HepG2 (cell line): ENCODE measurements at regions not wholly inside any gene's neighbourhood (a gene's known extent, or its start where the extent isn't known, plus 50 kb on each side); places are given as distances from the start of the nearest gene placed in this dataset.

Experiments
- ATAC-seq: fragments of 200-7000 bp; cut with Tn5 transposase; 3 replicates; pipeline ENCODE4 v1.9.1; 2020; ENCODE audit warnings: mild to moderate bottlenecking, moderate library complexity
- BruUV-seq: library from RNA; stranded (reverse); fragments of 400-500 nt; replicated peaks from 2 replicates; lab custom pipeline; 2021; lab: Mats Ljungman, UMichigan
- CTCF ChIA-PET: fragments of 300-600 bp; formaldehyde crosslinking; extraction: SDS; loops from one replicate; lab custom pipeline; 2021; ENCODE audit warnings: low total read pairs, inconsistent platforms, low intra/inter-chr PET ratio; lab: Yijun Ruan, JAX
- POLR2A ChIA-PET: fragments of 350-600 bp; sonication (Branson Sonifier 250); formaldehyde crosslinking; loops from one replicate; lab custom pipeline; 2020; ENCODE audit warnings: antibody characterized with exemption, inconsistent platforms; lab: Yijun Ruan, JAX
- DNase-seq: peaks from one replicate; pipeline ENCODE4 v3.0.0-alpha.2; 2015; ENCODE audit warnings: low spot score
- FAIRE-seq: peaks from 3 replicates; lab custom pipeline; 2011; peaks lifted over from hg19 to GRCh38; lab: Jason Lieb, UNC
- H2AFZ ChIP-seq: one replicate; pipeline ENCODE4 v1.6.1; 2011; ENCODE audit warnings: low read length, inconsistent platforms
- H3K27ac ChIP-seq: fragments of 300-600 bp; 3 replicates; pipeline ENCODE4 v1.8.0; 2011; ENCODE audit warnings: mixed run types, mild to moderate bottlenecking, mixed read lengths, low read length, inconsistent platforms; ENCODE audit not compliant: insufficient read depth; ENCODE audit errors: extremely low read length
- H3K27me3 ChIP-seq, 2 experiments: fragments of 200-600 bp in 1 of 2; 2 replicates in 1 of 2; 3 replicates in 1 of 2; pipeline versions ENCODE4 v1.6.0 to v1.8.0; 2011; ENCODE audit warnings: low read length in 2 of 2, mild to moderate bottlenecking in 2 of 2, moderate library complexity in 2 of 2, inconsistent platforms in 1 of 2; ENCODE audit not compliant: insufficient read depth in 2 of 2, control insufficient read depth in 1 of 2
- H3K36me3 ChIP-seq, 2 experiments: fragments of 200-600 bp in 1 of 2; replicated peaks in 1 of 2; 2 replicates in 1 of 2; 3 replicates in 1 of 2; pipeline versions ENCODE4 v1.5.1 to v1.8.0; 2011; ENCODE audit warnings: low read length in 2 of 2, inconsistent platforms in 1 of 2; ENCODE audit not compliant: insufficient read depth in 2 of 2, control insufficient read depth in 1 of 2
- H3K4me1 ChIP-seq: 2 replicates; pipeline ENCODE4 v1.5.1; 2012; ENCODE audit warnings: low read length, inconsistent platforms; ENCODE audit not compliant: insufficient read depth
- H3K4me2 ChIP-seq: 2 replicates; pipeline ENCODE4 v1.6.0; 2011; ENCODE audit warnings: low read depth, low read length, inconsistent platforms
- H3K4me3 ChIP-seq, 3 experiments: fragments of 200-600 bp in 1 of 3; sonication (generic), shearing (Covaris generic) in 1 of 3; replicated peaks in 1 of 3; 2 replicates each; pipeline ENCODE4 v1.5.1; 2011 to 2016; ENCODE audit warnings: low read length in 3 of 3, inconsistent platforms in 2 of 3, low read depth in 2 of 3, mild to moderate bottlenecking in 2 of 3, control low read depth in 1 of 3, mixed read lengths in 1 of 3; ENCODE audit not compliant: insufficient read depth in 1 of 3
- H3K79me2 ChIP-seq: one replicate; pipeline ENCODE4 v1.6.1; 2011; ENCODE audit warnings: low read length, inconsistent platforms; ENCODE audit not compliant: insufficient read depth
- H3K9ac ChIP-seq: 2 replicates; pipeline ENCODE4 v1.6.0; 2011; ENCODE audit warnings: mild to moderate bottlenecking, low read depth, low read length, inconsistent platforms; ENCODE audit not compliant: insufficient read depth
- H3K9me3 ChIP-seq: 2 replicates; pipeline ENCODE4 v1.5.1; 2012; ENCODE audit warnings: mild to moderate bottlenecking, low read length
- H4K20me1 ChIP-seq: 2 replicates; pipeline ENCODE4 v1.6.0; 2011; ENCODE audit warnings: inconsistent platforms, mild to moderate bottlenecking, low read length, moderate library complexity; ENCODE audit not compliant: insufficient read depth
- CHCHD3 ChIP-seq: sonication (generic); formaldehyde crosslinking; IDR thresholded peaks from 2 replicates; pipeline ENCODE4 v1.8.0; 2022; ENCODE audit warnings: mild to moderate bottlenecking, missing genetic modification reagents, moderate library complexity
- GTF2F1 ChIP-seq: fragments of 150-350 bp; IDR thresholded peaks from 2 replicates; pipeline ENCODE4 v1.6.1; 2014; ENCODE audit warnings: low read length
- HDAC6 ChIP-seq: fragments of 200-600 bp; sonication (generic); IDR thresholded peaks from 2 replicates; pipeline ENCODE4 v1.7.0; 2017; ENCODE audit warnings: mild to moderate bottlenecking, antibody characterized with exemption, low read length, low read depth
- MIXL1 ChIP-seq: IDR thresholded peaks from 2 replicates; pipeline ENCODE4 v1.6.1; 2016
- SETDB1 ChIP-seq: sonication (generic); formaldehyde crosslinking; IDR thresholded peaks from 2 replicates; pipeline ENCODE4 v1.5.1; 2020; ENCODE audit warnings: missing genetic modification reagents, mild to moderate bottlenecking, borderline replicate concordance
- SOX5 ChIP-seq: IDR thresholded peaks from 2 replicates; pipeline ENCODE4 v1.6.1; 2016; ENCODE audit warnings: borderline replicate concordance
- SRSF4 ChIP-seq: fragments of 200-400 bp; formaldehyde crosslinking; IDR thresholded peaks from one replicate; pipeline ENCODE4 v1.6.1; 2018; ENCODE audit warnings: mild to moderate bottlenecking, low read depth, low read length, moderate library complexity; ENCODE audit not compliant: poor library complexity, severe bottlenecking
- SUZ12 ChIP-seq: fragments of 150-350 bp; IDR thresholded peaks from 2 replicates; pipeline ENCODE4 v1.6.1; 2014; ENCODE audit warnings: low read depth, low read length
- ZNF790 ChIP-seq: sonication (generic); formaldehyde crosslinking; IDR thresholded peaks from 2 replicates; pipeline ENCODE4 v1.8.0; 2022; ENCODE audit warnings: missing genetic modification reagents, mild to moderate bottlenecking, borderline replicate concordance
- WGBS: methylation state at CpG from one replicate; pipeline ENCODE4 v1.1.6; 2017; ENCODE audit warnings: low lambda C conversion rate; 5-methylcytosine and 5-hydroxymethylcytosine counted together
- in situ Hi-C: cut with HindIII; loops from 2 replicates; pipeline ENCODE4 v1.10.0; 2017; ENCODE audit warnings: low pct_unique_long_range_greater_than_20kb; ENCODE audit not compliant: extremely low pct_ligation_motif_present
- intact Hi-C: fragments of 100-400 bp; cut with micrococcal nuclease; formaldehyde crosslinking; loops from one replicate; pipeline ENCODE4 v1.10.0; 2022; ENCODE audit not compliant: unreplicated experiment
- TF ChIP-seq, protein P1 (sequence below): IDR thresholded peaks from 2 replicates; pipeline ENCODE4 v1.6.1; 2016; ENCODE audit warnings: low read depth, missing genetic modification reagents, missing compliant biosample characterization

GRCh38 chr3:103712320-103713008, 1277.6 kb downstream of the ZPLD1 start:
- in situ Hi-C loops: no loop called here
- no peak for ATAC-seq
- TF ChIP-seq SETDB1 (no peak), CHCHD3 (no peak), SUZ12 (no peak), ZNF790 (no peak), SOX5 (CRISPR knock-in tag) (no peak), MIXL1 (CRISPR knock-in tag) (no peak), GTF2F1 (no peak), SRSF4 (no peak), HDAC6 (no peak)
- TF ChIP-seq, protein P1, sequence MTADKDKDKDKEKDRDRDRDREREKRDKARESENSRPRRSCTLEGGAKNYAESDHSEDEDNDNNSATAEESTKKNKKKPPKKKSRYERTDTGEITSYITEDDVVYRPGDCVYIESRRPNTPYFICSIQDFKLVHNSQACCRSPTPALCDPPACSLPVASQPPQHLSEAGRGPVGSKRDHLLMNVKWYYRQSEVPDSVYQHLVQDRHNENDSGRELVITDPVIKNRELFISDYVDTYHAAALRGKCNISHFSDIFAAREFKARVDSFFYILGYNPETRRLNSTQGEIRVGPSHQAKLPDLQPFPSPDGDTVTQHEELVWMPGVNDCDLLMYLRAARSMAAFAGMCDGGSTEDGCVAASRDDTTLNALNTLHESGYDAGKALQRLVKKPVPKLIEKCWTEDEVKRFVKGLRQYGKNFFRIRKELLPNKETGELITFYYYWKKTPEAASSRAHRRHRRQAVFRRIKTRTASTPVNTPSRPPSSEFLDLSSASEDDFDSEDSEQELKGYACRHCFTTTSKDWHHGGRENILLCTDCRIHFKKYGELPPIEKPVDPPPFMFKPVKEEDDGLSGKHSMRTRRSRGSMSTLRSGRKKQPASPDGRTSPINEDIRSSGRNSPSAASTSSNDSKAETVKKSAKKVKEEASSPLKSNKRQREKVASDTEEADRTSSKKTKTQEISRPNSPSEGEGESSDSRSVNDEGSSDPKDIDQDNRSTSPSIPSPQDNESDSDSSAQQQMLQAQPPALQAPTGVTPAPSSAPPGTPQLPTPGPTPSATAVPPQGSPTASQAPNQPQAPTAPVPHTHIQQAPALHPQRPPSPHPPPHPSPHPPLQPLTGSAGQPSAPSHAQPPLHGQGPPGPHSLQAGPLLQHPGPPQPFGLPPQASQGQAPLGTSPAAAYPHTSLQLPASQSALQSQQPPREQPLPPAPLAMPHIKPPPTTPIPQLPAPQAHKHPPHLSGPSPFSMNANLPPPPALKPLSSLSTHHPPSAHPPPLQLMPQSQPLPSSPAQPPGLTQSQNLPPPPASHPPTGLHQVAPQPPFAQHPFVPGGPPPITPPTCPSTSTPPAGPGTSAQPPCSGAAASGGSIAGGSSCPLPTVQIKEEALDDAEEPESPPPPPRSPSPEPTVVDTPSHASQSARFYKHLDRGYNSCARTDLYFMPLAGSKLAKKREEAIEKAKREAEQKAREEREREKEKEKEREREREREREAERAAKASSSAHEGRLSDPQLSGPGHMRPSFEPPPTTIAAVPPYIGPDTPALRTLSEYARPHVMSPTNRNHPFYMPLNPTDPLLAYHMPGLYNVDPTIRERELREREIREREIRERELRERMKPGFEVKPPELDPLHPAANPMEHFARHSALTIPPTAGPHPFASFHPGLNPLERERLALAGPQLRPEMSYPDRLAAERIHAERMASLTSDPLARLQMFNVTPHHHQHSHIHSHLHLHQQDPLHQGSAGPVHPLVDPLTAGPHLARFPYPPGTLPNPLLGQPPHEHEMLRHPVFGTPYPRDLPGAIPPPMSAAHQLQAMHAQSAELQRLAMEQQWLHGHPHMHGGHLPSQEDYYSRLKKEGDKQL (CRISPR knock-in tag): no peak
- TF ChIP-seq, all 625 proteins: peak for 0
- Histone ChIP-seq H3K27ac (no peak overlapping the region), H4K20me1 (no peaks in the 10 kb centered on the region), H3K9ac (no peak overlapping the region), H2AFZ (no peak overlapping the region), H3K9me3 (no peaks in the 10 kb centered on the region), H3K79me2 (no peaks in the 10 kb centered on the region), H3K27me3 (no peaks in the 10 kb centered on the region), H3K4me1 (no peaks in the 10 kb centered on the region), H3K4me3 (no peak overlapping the region), H3K4me2 (no peak overlapping the region), H3K36me3 (no peaks in the 10 kb centered on the region)
- DNase-seq (no peak), FAIRE-seq (no peak)
- intact Hi-C loops: no loop called here
- BruUV-seq: no TSS peak
- ChIA-PET POLR2A (no interaction called here), CTCF (no interaction called here)
- whole genome bisulfite sequencing: 0% methylated on average over 1 of the region's 1 CpG
